ENCODE measurements at regions not wholly inside any gene's neighbourhood (a gene's known extent, or its start where the extent isn't known, plus 50 kb on each side); places are given as distances from the start of the nearest gene placed in this dataset.
"Not testable (repeated sequence)": the region's sequence is repeated elsewhere in the genome, so short reads cannot be mapped to it uniquely, and the experiment has no call there.

GRCh38 chr16:16618963-16619465 is 240.1 kb downstream of the NPIPA7 start:
- not testable (repeated sequence) for H3K79me2 ChIP-seq (ENCODE audit: insufficient read depth, low read length); H3K4me2 ChIP-seq (ENCODE audit: insufficient read depth, low read length); H4K20me1 ChIP-seq (ENCODE audit: insufficient read depth, low read length); H3K27me3 ChIP-seq (ENCODE audit: insufficient read depth, low read length); H2AFZ ChIP-seq (ENCODE audit: low read length); H3K9me3 ChIP-seq (ENCODE audit: low read depth, low read length); H3K27ac ChIP-seq (ENCODE audit: low read depth, low read length); DNase-seq (ENCODE audit: insufficient read length, low spot score, missing footprints); H3K36me3 ChIP-seq (ENCODE audit: insufficient read depth, low read length); H3K4me1 ChIP-seq (ENCODE audit: insufficient read depth, low read length); H3K4me3 ChIP-seq (ENCODE audit: insufficient read depth, low read length)

- H3K4me2 ChIP-seq (ENCODE audit: insufficient read depth, low read length); H4K20me1 ChIP-seq (ENCODE audit: insufficient read depth, low read length); H3K27ac ChIP-seq (ENCODE audit: low read depth, low read length); DNase-seq (ENCODE audit: insufficient read length, low spot score, missing footprints); H3K4me3 ChIP-seq (ENCODE audit: insufficient read depth, low read length); H2AFZ ChIP-seq (ENCODE audit: low read length); H3K36me3 ChIP-seq (ENCODE audit: insufficient read depth, low read length); H3K4me1 ChIP-seq (ENCODE audit: insufficient read depth, low read length); H3K79me2 ChIP-seq (ENCODE audit: insufficient read depth, low read length); H3K27me3 ChIP-seq (ENCODE audit: insufficient read depth, low read length); H3K9me3 ChIP-seq (ENCODE audit: low read depth, low read length): not testable (repeated sequence)
Observed at GRCh38 chr16:16624367-16624766, 245.4 kb downstream of the NPIPA7 start.

- H2AFZ ChIP-seq (ENCODE audit: low read length); H3K9me3 ChIP-seq (ENCODE audit: low read depth, low read length); H3K4me2 ChIP-seq (ENCODE audit: insufficient read depth, low read length); H3K4me3 ChIP-seq (ENCODE audit: insufficient read depth, low read length); H4K20me1 ChIP-seq (ENCODE audit: insufficient read depth, low read length); H3K4me1 ChIP-seq (ENCODE audit: insufficient read depth, low read length); H3K79me2 ChIP-seq (ENCODE audit: insufficient read depth, low read length); DNase-seq (ENCODE audit: insufficient read length, low spot score, missing footprints); H3K36me3 ChIP-seq (ENCODE audit: insufficient read depth, low read length); H3K27ac ChIP-seq (ENCODE audit: low read depth, low read length); H3K27me3 ChIP-seq (ENCODE audit: insufficient read depth, low read length): not testable (repeated sequence)
Observed at GRCh38 chr16:16625140-16625539, 246.2 kb downstream of the NPIPA7 start.

- not testable (repeated sequence) for H4K20me1 ChIP-seq (ENCODE audit: insufficient read depth, low read length); DNase-seq (ENCODE audit: insufficient read length, low spot score, missing footprints); H3K79me2 ChIP-seq (ENCODE audit: insufficient read depth, low read length); H3K9me3 ChIP-seq (ENCODE audit: low read depth, low read length); H3K27me3 ChIP-seq (ENCODE audit: insufficient read depth, low read length); H3K4me1 ChIP-seq (ENCODE audit: insufficient read depth, low read length); H3K4me2 ChIP-seq (ENCODE audit: insufficient read depth, low read length); H3K36me3 ChIP-seq (ENCODE audit: insufficient read depth, low read length); H3K27ac ChIP-seq (ENCODE audit: low read depth, low read length); H2AFZ ChIP-seq (ENCODE audit: low read length); H3K4me3 ChIP-seq (ENCODE audit: insufficient read depth, low read length)
Observed at GRCh38 chr16:16627865-16628264, 248.9 kb downstream of the NPIPA7 start.

- not testable (repeated sequence) for H3K79me2 ChIP-seq (ENCODE audit: insufficient read depth, low read length); H3K4me1 ChIP-seq (ENCODE audit: insufficient read depth, low read length); H3K4me3 ChIP-seq (ENCODE audit: insufficient read depth, low read length); H3K27ac ChIP-seq (ENCODE audit: low read depth, low read length); H3K9me3 ChIP-seq (ENCODE audit: low read depth, low read length); H3K36me3 ChIP-seq (ENCODE audit: insufficient read depth, low read length); H4K20me1 ChIP-seq (ENCODE audit: insufficient read depth, low read length); H3K27me3 ChIP-seq (ENCODE audit: insufficient read depth, low read length); H3K4me2 ChIP-seq (ENCODE audit: insufficient read depth, low read length); H2AFZ ChIP-seq (ENCODE audit: low read length); DNase-seq (ENCODE audit: insufficient read length, low spot score, missing footprints)
Observed at GRCh38 chr16:16638231-16638630, 259.3 kb downstream of the NPIPA7 start.

DNA sequence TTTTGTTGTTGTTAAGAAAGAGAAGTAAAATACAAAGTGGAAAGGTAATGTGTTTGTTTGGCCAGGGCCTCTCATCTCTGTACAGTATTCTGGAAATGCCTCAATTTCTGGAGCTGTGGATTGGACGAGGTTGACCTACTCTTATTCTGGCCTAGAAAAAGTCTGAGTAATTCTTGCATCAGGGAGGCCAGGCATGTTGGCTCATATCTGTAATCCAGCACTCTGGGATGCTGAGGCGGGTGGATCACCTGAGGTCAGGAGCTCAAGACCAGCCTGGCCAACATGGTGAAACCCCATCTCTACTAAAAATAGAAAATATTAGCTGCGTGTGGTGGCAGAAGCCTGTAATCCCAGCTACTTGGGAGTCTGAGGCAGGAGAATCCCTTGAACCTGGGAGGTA is 259.8 kb downstream of the NPIPA7 start:
- DNase-seq (ENCODE audit: insufficient read length, low spot score, missing footprints); H2AFZ ChIP-seq (ENCODE audit: low read length); H3K9me3 ChIP-seq (ENCODE audit: low read depth, low read length); H3K36me3 ChIP-seq (ENCODE audit: insufficient read depth, low read length); H3K4me3 ChIP-seq (ENCODE audit: insufficient read depth, low read length); H4K20me1 ChIP-seq (ENCODE audit: insufficient read depth, low read length); H3K27me3 ChIP-seq (ENCODE audit: insufficient read depth, low read length); H3K4me1 ChIP-seq (ENCODE audit: insufficient read depth, low read length); H3K79me2 ChIP-seq (ENCODE audit: insufficient read depth, low read length); H3K27ac ChIP-seq (ENCODE audit: low read depth, low read length); H3K4me2 ChIP-seq (ENCODE audit: insufficient read depth, low read length): not testable (repeated sequence)

DNA sequence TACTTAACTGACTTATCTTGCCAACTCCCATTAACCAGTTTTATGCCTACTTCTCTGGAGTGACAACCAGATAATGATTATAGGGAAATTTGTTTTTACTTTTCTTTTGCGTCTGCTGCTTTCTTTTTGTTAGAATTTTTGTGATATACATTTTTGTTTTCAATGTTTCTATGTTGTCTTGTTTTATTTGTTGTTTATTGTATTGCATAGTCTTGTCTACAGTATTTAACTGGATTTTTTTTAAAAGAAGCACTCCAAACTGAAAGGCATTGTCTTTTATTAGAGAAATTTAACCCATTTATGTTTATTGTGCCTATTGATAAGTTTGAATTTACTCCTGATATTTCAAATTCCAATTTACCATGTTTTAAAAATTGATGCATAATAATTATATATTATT is 264.9 kb downstream of the NPIPA7 start:
- H2AFZ ChIP-seq (ENCODE audit: low read length) = not testable (repeated sequence)

DNA sequence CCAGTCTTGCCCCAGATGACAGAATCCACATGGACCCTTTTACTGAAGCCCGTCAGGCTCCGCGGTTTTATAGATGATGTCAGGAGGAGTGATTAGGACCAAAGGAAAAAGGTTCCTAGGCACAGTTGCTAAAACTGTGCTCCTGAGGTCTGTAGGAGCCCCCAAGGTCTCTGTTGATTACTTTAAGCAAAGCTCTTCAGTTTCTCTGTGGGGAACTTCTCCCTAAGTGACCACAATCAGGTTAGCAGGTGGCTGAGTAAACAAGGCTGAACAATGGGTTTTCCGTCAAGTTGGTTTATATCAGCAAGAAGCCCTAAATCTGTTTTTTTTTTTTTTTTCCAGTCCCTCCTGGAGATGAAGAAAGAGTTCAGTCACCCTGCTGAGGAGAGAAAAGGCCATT is 269.1 kb downstream of the NPIPA7 start:
- not testable (repeated sequence) for H2AFZ ChIP-seq (ENCODE audit: low read length); H4K20me1 ChIP-seq (ENCODE audit: insufficient read depth, low read length); H3K27me3 ChIP-seq (ENCODE audit: insufficient read depth, low read length); DNase-seq (ENCODE audit: insufficient read length, low spot score, missing footprints); H3K4me1 ChIP-seq (ENCODE audit: insufficient read depth, low read length); H3K4me3 ChIP-seq (ENCODE audit: insufficient read depth, low read length); H3K79me2 ChIP-seq (ENCODE audit: insufficient read depth, low read length); H3K9me3 ChIP-seq (ENCODE audit: low read depth, low read length); H3K36me3 ChIP-seq (ENCODE audit: insufficient read depth, low read length); H3K4me2 ChIP-seq (ENCODE audit: insufficient read depth, low read length); H3K27ac ChIP-seq (ENCODE audit: low read depth, low read length)

More for the DNA sequence above, 264.9 kb downstream of the NPIPA7 start:
- DNase-seq (ENCODE audit: insufficient read length, low spot score, missing footprints); H3K4me3 ChIP-seq (ENCODE audit: insufficient read depth, low read length); H3K27ac ChIP-seq (ENCODE audit: low read depth, low read length); H3K9me3 ChIP-seq (ENCODE audit: low read depth, low read length); H3K27me3 ChIP-seq (ENCODE audit: insufficient read depth, low read length); H4K20me1 ChIP-seq (ENCODE audit: insufficient read depth, low read length); H3K4me2 ChIP-seq (ENCODE audit: insufficient read depth, low read length); H3K36me3 ChIP-seq (ENCODE audit: insufficient read depth, low read length); H3K4me1 ChIP-seq (ENCODE audit: insufficient read depth, low read length); H3K79me2 ChIP-seq (ENCODE audit: insufficient read depth, low read length): not testable (repeated sequence)

DNA sequence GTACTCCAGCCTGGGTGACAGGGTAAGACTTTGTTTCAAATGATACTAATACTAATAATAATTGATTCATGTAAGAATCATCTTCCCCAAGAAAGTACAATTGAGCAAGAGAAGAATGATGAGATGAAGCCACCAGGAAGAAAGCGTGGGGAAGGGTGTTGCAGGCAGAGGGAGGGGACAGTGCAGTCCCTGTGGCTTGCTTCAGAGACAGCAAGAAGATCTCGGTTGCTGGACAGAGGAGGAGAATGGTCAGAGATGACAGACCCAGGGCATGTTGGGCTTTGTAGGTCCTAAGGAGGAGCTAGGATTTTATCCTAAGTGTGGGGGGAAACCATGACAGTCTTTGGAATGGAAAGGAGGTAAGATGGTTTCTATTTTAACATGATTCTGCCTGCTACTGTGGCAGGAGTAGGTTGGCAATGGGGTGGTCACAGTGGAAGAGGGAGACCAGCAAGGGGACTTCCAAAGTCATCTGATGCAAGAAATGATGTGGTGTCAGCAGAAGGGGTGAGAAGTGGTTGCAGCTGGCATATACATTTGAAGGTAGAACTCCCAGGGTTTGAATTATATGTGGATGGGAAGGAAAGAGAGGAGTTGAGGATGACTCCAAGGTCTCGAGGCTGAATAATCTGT is 293.4 kb downstream of the NPIPA7 start:
- not testable (repeated sequence) for DNase-seq (ENCODE audit: insufficient read length, low spot score, missing footprints); H3K4me1 ChIP-seq (ENCODE audit: insufficient read depth, low read length); H4K20me1 ChIP-seq (ENCODE audit: insufficient read depth, low read length); H3K36me3 ChIP-seq (ENCODE audit: insufficient read depth, low read length); H3K27me3 ChIP-seq (ENCODE audit: insufficient read depth, low read length); H3K9me3 ChIP-seq (ENCODE audit: low read depth, low read length); H3K4me3 ChIP-seq (ENCODE audit: insufficient read depth, low read length); H2AFZ ChIP-seq (ENCODE audit: low read length); H3K79me2 ChIP-seq (ENCODE audit: insufficient read depth, low read length); H3K27ac ChIP-seq (ENCODE audit: low read depth, low read length); H3K4me2 ChIP-seq (ENCODE audit: insufficient read depth, low read length)

Data from osteoblast (primary cell).